GM19463 (cell line): ENCODE measurements at regions not wholly inside any gene's neighbourhood (a gene's known extent, or its start where the extent isn't known, plus 50 kb on each side); places are given as distances from the start of the nearest gene placed in this dataset.
"Not testable (repeated sequence)": the region's sequence is repeated elsewhere in the genome, so short reads cannot be mapped to it uniquely, and the experiment has no call there.

ENCODE experiments used
- ATAC-seq: cut with Tn5 transposase; IDR thresholded peaks from one replicate; pipeline ENCODE4 v1.9.1; 2021; ENCODE audit warnings: mild to moderate bottlenecking, moderate library complexity; ENCODE audit not compliant: unreplicated experiment

GRCh38 chr7:52782348-52782747 lies 253.1 kb upstream of the POM121L12 start:
- no peak for ATAC-seq

- no peak for ATAC-seq
These were observed 254.2 kb upstream of the POM121L12 start for GRCh38 chr7:52781250-52781649.

GRCh38 chr7:52779004-52779403 lies 256.4 kb upstream of the POM121L12 start:
- ATAC-seq = no peak

- no peak for ATAC-seq
These were observed 258.2 kb upstream of the POM121L12 start for GRCh38 chr7:52777051-52777822.

- ATAC-seq = no peak
These were observed 259.6 kb upstream of the POM121L12 start for GRCh38 chr7:52775876-52776275.

- no peak for ATAC-seq
These were observed 264.3 kb upstream of the POM121L12 start for GRCh38 chr7:52771177-52771576.

- no peak for ATAC-seq
These were observed 270.8 kb upstream of the POM121L12 start for GRCh38 chr7:52764492-52765169.

- no peak for ATAC-seq
These were observed 277.1 kb upstream of the POM121L12 start for GRCh38 chr7:52758356-52758755.

GRCh38 chr7:52753855-52754254 lies 281.6 kb upstream of the POM121L12 start:
- no peak for ATAC-seq

GRCh38 chr7:52752891-52753290 lies 282.5 kb upstream of the POM121L12 start:
- no peak for ATAC-seq

GRCh38 chr7:52749880-52750279 lies 285.6 kb upstream of the POM121L12 start:
- no peak for ATAC-seq

GRCh38 chr7:52747817-52748216 lies 287.6 kb upstream of the POM121L12 start:
- no peak for ATAC-seq

- ATAC-seq = no peak
These were observed 293.7 kb upstream of the POM121L12 start for GRCh38 chr7:52741670-52742290.

- no peak for ATAC-seq
These were observed 299.8 kb upstream of the POM121L12 start for GRCh38 chr7:52735656-52736055.

- not testable (repeated sequence) for ATAC-seq
These were observed 306.8 kb upstream of the POM121L12 start for GRCh38 chr7:52728683-52729082.

GRCh38 chr7:52727632-52728031 lies 307.8 kb upstream of the POM121L12 start:
- no peak for ATAC-seq

GRCh38 chr7:52726986-52727385 lies 308.4 kb upstream of the POM121L12 start:
- no peak for ATAC-seq

- ATAC-seq = no peak
These were observed 308.9 kb upstream of the POM121L12 start for GRCh38 chr7:52726493-52726892.

- ATAC-seq = no peak
These were observed 311.8 kb upstream of the POM121L12 start for GRCh38 chr7:52723606-52724005.

GRCh38 chr7:52720856-52721255 lies 314.6 kb upstream of the POM121L12 start:
- no peak for ATAC-seq

GRCh38 chr7:52719677-52720076 lies 315.8 kb upstream of the POM121L12 start:
- ATAC-seq = no peak

GRCh38 chr7:52715701-52716100 lies 319.7 kb upstream of the POM121L12 start:
- no peak for ATAC-seq
